Stimulated activated CD8-positive, alpha-beta memory T cell treated with anti-CD3 and anti-CD28 coated beads, Interleukin-2, amount 100 ng/mL, for 1 hour (primary cell): ENCODE measurements at regions not wholly inside any gene's neighbourhood (a gene's known extent, or its start where the extent isn't known, plus 50 kb on each side); places are given as distances from the start of the nearest gene placed in this dataset.

Experiments
- DNase-seq, 2 donors: peaks; one replicate each; pipeline ENCODE4 v3.0.0-alpha.2; 2020; ENCODE audit warnings: low read depth in 2 of 2

GRCh38 chr4:180792541-180792940 lies 1450.7 kb upstream of the TENM3 start:
- DNase-seq, result no peak

- no peak for DNase-seq
Measured at GRCh38 chr4:180794333-180794732, 1448.9 kb upstream of the TENM3 start.

GRCh38 chr4:180798036-180798577 lies 1445.1 kb upstream of the TENM3 start:
- no peak for DNase-seq

GRCh38 chr4:180799798-180800197 lies 1443.4 kb upstream of the TENM3 start:
- DNase-seq, result no peak

GRCh38 chr4:180805101-180805500 lies 1438.1 kb upstream of the TENM3 start:
- DNase-seq, result no peak

- DNase-seq, result no peak
Measured at GRCh38 chr4:180808862-180809261, 1434.3 kb upstream of the TENM3 start.

- no peak for DNase-seq
Measured at GRCh38 chr4:180809439-180809838, 1433.8 kb upstream of the TENM3 start.

- no peak for DNase-seq
Measured at GRCh38 chr4:180810581-180810980, 1432.6 kb upstream of the TENM3 start.

GRCh38 chr4:180811556-180811955 lies 1431.6 kb upstream of the TENM3 start:
- DNase-seq, result no peak

- DNase-seq, result no peak
Measured at GRCh38 chr4:180812783-180813182, 1430.4 kb upstream of the TENM3 start.

- DNase-seq, result no peak
Measured at GRCh38 chr4:180814875-180815417, 1428.3 kb upstream of the TENM3 start.

- no peak for DNase-seq
Measured at GRCh38 chr4:180817529-180817928, 1425.7 kb upstream of the TENM3 start.

GRCh38 chr4:180823108-180823507 lies 1420.1 kb upstream of the TENM3 start:
- no peak for DNase-seq

GRCh38 chr4:180827232-180828009 lies 1415.8 kb upstream of the TENM3 start:
- no peak for DNase-seq

- DNase-seq, result no peak
Measured at GRCh38 chr4:180828455-180829018, 1414.7 kb upstream of the TENM3 start.

GRCh38 chr4:180832073-180832472 lies 1411.1 kb upstream of the TENM3 start:
- DNase-seq, result no peak

GRCh38 chr4:180840142-180840541 lies 1403.1 kb upstream of the TENM3 start:
- no peak for DNase-seq

GRCh38 chr4:180850318-180850940 lies 1392.8 kb upstream of the TENM3 start:
- no peak for DNase-seq

GRCh38 chr4:180852738-180853137 lies 1390.5 kb upstream of the TENM3 start:
- no peak for DNase-seq

GRCh38 chr4:180855184-180855583 lies 1388.0 kb upstream of the TENM3 start:
- no peak for DNase-seq

GRCh38 chr4:180860089-180860720 lies 1383.0 kb upstream of the TENM3 start:
- no peak for DNase-seq

- no peak for DNase-seq
Measured at GRCh38 chr4:180861651-180862050, 1381.6 kb upstream of the TENM3 start.
